MM.1S (cell line): ENCODE measurements at regions not wholly inside any gene's neighbourhood (a gene's known extent, or its start where the extent isn't known, plus 50 kb on each side); places are given as distances from the start of the nearest gene placed in this dataset.

ENCODE experiments used
- CTCF ChIP-seq: fragments of 300-600 bp; sonication (generic); IDR thresholded peaks from 2 replicates; pipeline ENCODE4 v1.5.1; 2016; ENCODE audit warnings: antibody characterized with exemption, low read length, mixed read lengths
- EZH2 ChIP-seq: fragments of 300-600 bp; sonication (generic); optimal IDR thresholded peaks from 2 replicates; pipeline ENCODE3; 2017; ENCODE audit warnings: low read depth, mild to moderate bottlenecking, antibody characterized with exemption, low read length, mixed read lengths
- EZH2phosphoT487 ChIP-seq: fragments of 300-600 bp; sonication (generic); IDR thresholded peaks from 2 replicates; pipeline ENCODE4 v1.6.1; 2018; ENCODE audit warnings: antibody characterized with exemption, low read length

- no peak for TF ChIP-seq CTCF
- no peak for TF ChIP-seq EZH2phosphoT487
- no peak for TF ChIP-seq EZH2
Observed at GRCh38 chr16:85443531-85443930, 169.6 kb upstream of the GSE1 start.
